ENCODE measurements at regions not wholly inside any gene's neighbourhood (a gene's known extent, or its start where the extent isn't known, plus 50 kb on each side); places are given as distances from the start of the nearest gene placed in this dataset.

GRCh38 chr11:11776714-11777113 is 65.1 kb upstream of the USP47 start:
- no peaks in the 10 kb centered on the region for H4K20me1 ChIP-seq (ENCODE audit: insufficient read depth, low read length)
- H3K18ac ChIP-seq (ENCODE audit: low read depth, low read length), result no peak overlapping the region
- no peak overlapping the region for H3K14ac ChIP-seq (replicated peaks; ENCODE audit: low read depth, low read length)
- TF ChIP-seq RCOR1 (IDR thresholded peaks at IDR 0.05; ENCODE audit: insufficient replicate concordance, low read length) (no peak), SMC3 (IDR thresholded peaks at IDR 0.05; ENCODE audit: low read depth, low read length) (no peak), MAFK (IDR thresholded peaks at IDR 0.05; ENCODE audit: low read depth, low read length) (no peak), NFE2L2 (IDR thresholded peaks at IDR 0.05; ENCODE audit: low read depth, low read length) (no peak), ELK1 (IDR thresholded peaks at IDR 0.05; ENCODE audit: borderline replicate concordance, low read depth, low read length) (no peak), RFX5 (IDR thresholded peaks at IDR 0.05; ENCODE audit: low read depth, low read length) (no peak), USF2 (IDR thresholded peaks at IDR 0.05; ENCODE audit: low read depth, low read length) (no peak), MAZ (IDR thresholded peaks at IDR 0.05; ENCODE audit: borderline replicate concordance, low read depth, low read length) (no peak), CHD1 (IDR thresholded peaks at IDR 0.05; ENCODE audit: low read depth, low read length) (no peak), RAD21 (IDR thresholded peaks at IDR 0.05; ENCODE audit: low read length) (no peak), FOS (IDR thresholded peaks at IDR 0.05; ENCODE audit: low read depth, low read length) (no peak), CEBPB (IDR thresholded peaks at IDR 0.05; ENCODE audit: low read depth, low read length) (no peak), BHLHE40 (IDR thresholded peaks at IDR 0.05; ENCODE audit: low read depth, low read length) (no peak), POLR2A (IDR thresholded peaks at IDR 0.05; ENCODE audit: low read depth, low read length) (no peak), MXI1 (IDR thresholded peaks at IDR 0.05; ENCODE audit: borderline replicate concordance, low read depth, low read length) (no peak), CTCF (conservative IDR thresholded peaks at IDR 0.05; ENCODE audit: low read depth, low read length) (no peak)
- no peak overlapping the region for H2BK5ac ChIP-seq (ENCODE audit: low read depth, low read length, poor library complexity, severe bottlenecking)
- H4K8ac ChIP-seq (ENCODE audit: low read depth in 2 of 2, low read length in 2 of 2), result no peak overlapping the region
- no peak overlapping the region for H4K5ac ChIP-seq (ENCODE audit: low read depth, low read length)
- H3K4ac ChIP-seq (ENCODE audit: low read depth, low read length), result no peak overlapping the region
- ChIA-PET POLR2A (ENCODE audit: unreplicated experiment) (no interaction called here), CTCF (interaction anchor here (1.1 kb wide), 1 partner anchor 10 kb away, joined by 3 read pairs; no protein-coding TSS in a partner anchor)
- H2BK15ac ChIP-seq (ENCODE audit: low read depth, low read length), result no peak overlapping the region
- H2AK9ac ChIP-seq (replicated peaks; ENCODE audit: low read depth, low read length, poor library complexity), result no peak overlapping the region
- intact Hi-C loops (cut with micrococcal nuclease) (no loop called here), in situ Hi-C loops (cut with MboI; ENCODE audit: low sequenced_read_pairs) (no loop called here), dilution Hi-C loops (cut with HindIII; ENCODE audit: low sequenced_read_pairs, unreplicated experiment) (no loop called here)
- H3K9me1 ChIP-seq (ENCODE audit: insufficient read depth, low read length), result no peaks in the 10 kb centered on the region
- H2AFZ ChIP-seq (replicated peaks; ENCODE audit: low read length, poor library complexity), result no peak overlapping the region
- H2BK20ac ChIP-seq (ENCODE audit: low read depth, low read length), result no peak overlapping the region
- no peaks in the 10 kb centered on the region for H3K36me3 ChIP-seq (ENCODE audit: control insufficient read depth, insufficient read depth, low read length)
- no peak overlapping the region for H3K9ac ChIP-seq (ENCODE audit: low read depth, low read length)
- no peak overlapping the region for H3K4me3 ChIP-seq (ENCODE audit: insufficient read depth, low read depth, low read length)
- H3K23ac ChIP-seq (ENCODE audit: low read depth, low read length), result no peak overlapping the region
- H3K4me1 ChIP-seq (ENCODE audit: control insufficient read depth, insufficient read depth, low read length), result no peaks in the 10 kb centered on the region
- H3K79me1 ChIP-seq (ENCODE audit: low read depth in 1 of 2, low read length in 2 of 2), result no peaks in the 10 kb centered on the region
- DNase-seq, result no peak
- H3K9me3 ChIP-seq (ENCODE audit: control insufficient read depth, insufficient read depth, low read length), result no peaks in the 10 kb centered on the region
- no peak overlapping the region for H3K56ac ChIP-seq (ENCODE audit: extremely low read depth, insufficient read depth, low read length)
- no peak overlapping the region for H2AK5ac ChIP-seq (ENCODE audit: low read depth, low read length)
- no peak overlapping the region for H2BK120ac ChIP-seq (ENCODE audit: low read depth, low read length)
- BruUV-seq (replicated peaks), result no TSS peak
- H3K4me2 ChIP-seq (ENCODE audit: low read depth, low read length), result no peak overlapping the region
- peaks cover 73% of the 10 kb centered on the region for H3K27me3 ChIP-seq (ENCODE audit: control insufficient read depth, insufficient read depth, low read length)
- WGBS, 2 experiments (ENCODE audit: extremely low coverage in 2 of 2, insufficient read length in 1 of 2), result 50% methylated on average over 4 of the region's 6 CpGs; no CpG with 5 or more reads in 1 of the 2 experiments
- no peak overlapping the region for H3K27ac ChIP-seq (ENCODE audit: insufficient read depth, low read length)
- no peak for ATAC-seq (ENCODE audit: low read depth)
- no peak overlapping the region for H4K91ac ChIP-seq (ENCODE audit: insufficient read depth, low read depth, low read length)

Data from IMR-90 (cell line).